ENCODE measurements at regions not wholly inside any gene's neighbourhood (a gene's known extent, or its start where the extent isn't known, plus 50 kb on each side); places are given as distances from the start of the nearest gene placed in this dataset.
"Not testable (repeated sequence)": the region's sequence is repeated elsewhere in the genome, so short reads cannot be mapped to it uniquely, and the experiment has no call there.

GRCh38 chr4:179372242-179372641 is 1930.0 kb upstream of the AGA start:
- H3K9me3 ChIP-seq = no peaks in the 10 kb centered on the region
- DNase-seq (no peak), ATAC-seq (no peak)
- TF ChIP-seq CTCF (IDR thresholded peaks at IDR 0.05) = no peak
- no peak for TF ChIP-seq POLR2A (IDR thresholded peaks at IDR 0.05)
- no peaks in the 10 kb centered on the region for H3K4me1 ChIP-seq
- no peaks in the 10 kb centered on the region for H3K36me3 ChIP-seq (replicated peaks in 1 of 2; ENCODE audit: insufficient read depth in 1 of 2, low read depth in 2 of 2)
- no peak overlapping the region for H3K4me3 ChIP-seq
- WGBS, 2 donors = 32 to 58% methylated on average over 1 of the region's 1 CpG
- intact Hi-C loops (cut with DNase I) = no loop called here
- no peaks in the 10 kb centered on the region for H3K27me3 ChIP-seq
- no peak overlapping the region for H3K27ac ChIP-seq

- ATAC-seq (no peak), DNase-seq (no peak)
- intact Hi-C loops (cut with DNase I) = no loop called here
- Histone ChIP-seq H3K4me1 (no peaks in the 10 kb centered on the region), H3K9me3 (no peaks in the 10 kb centered on the region), H3K27me3 (no peaks in the 10 kb centered on the region), H3K27ac (no peak overlapping the region), H3K36me3 (replicated peaks in 1 of 2; ENCODE audit: insufficient read depth in 1 of 2, low read depth in 2 of 2) (no peaks in the 10 kb centered on the region), H3K4me3 (no peak overlapping the region)
- no peak for TF ChIP-seq CTCF (IDR thresholded peaks at IDR 0.05)
- no peak for TF ChIP-seq POLR2A (IDR thresholded peaks at IDR 0.05)
These were observed 1930.5 kb upstream of the AGA start for GRCh38 chr4:179372746-179373145.

GRCh38 chr4:179378847-179379246 is 1936.6 kb upstream of the AGA start:
- H3K4me1 ChIP-seq; H3K9me3 ChIP-seq; H3K27me3 ChIP-seq; H3K4me3 ChIP-seq; intact Hi-C loops (cut with DNase I); H3K27ac ChIP-seq; DNase-seq; ATAC-seq; H3K36me3 ChIP-seq (replicated peaks in 1 of 2; ENCODE audit: insufficient read depth in 1 of 2, low read depth in 2 of 2): not testable (repeated sequence)
- 74 to 87% methylated on average over 3 of the region's 3 CpGs for WGBS, 2 donors

- DNase-seq (no peak), ATAC-seq (no peak)
- H3K36me3 ChIP-seq (replicated peaks in 1 of 2; ENCODE audit: insufficient read depth in 1 of 2, low read depth in 2 of 2) = no peaks in the 10 kb centered on the region
- H3K9me3 ChIP-seq = no peaks in the 10 kb centered on the region
- no peaks in the 10 kb centered on the region for H3K27me3 ChIP-seq
- intact Hi-C loops (cut with DNase I) = no loop called here
- 72 to 76% methylated on average over 4 of the region's 4 CpGs for WGBS, 2 donors
- H3K27ac ChIP-seq = no peak overlapping the region
- TF ChIP-seq CTCF (IDR thresholded peaks at IDR 0.05) = no peak
- TF ChIP-seq POLR2A (IDR thresholded peaks at IDR 0.05) = no peak
- no peaks in the 10 kb centered on the region for H3K4me1 ChIP-seq
- H3K4me3 ChIP-seq = no peak overlapping the region
These were observed 1950.5 kb upstream of the AGA start for GRCh38 chr4:179392787-179393186.

- Histone ChIP-seq H3K4me1 (no peaks in the 10 kb centered on the region), H3K27ac (no peak overlapping the region), H3K36me3 (replicated peaks in 1 of 2; ENCODE audit: insufficient read depth in 1 of 2, low read depth in 2 of 2) (no peaks in the 10 kb centered on the region), H3K9me3 (no peaks in the 10 kb centered on the region), H3K27me3 (no peaks in the 10 kb centered on the region), H3K4me3 (no peak overlapping the region)
- TF ChIP-seq CTCF (IDR thresholded peaks at IDR 0.05) = no peak
- no peak for TF ChIP-seq POLR2A (IDR thresholded peaks at IDR 0.05)
- 23 to 42% methylated on average over 5 of the region's 5 CpGs for WGBS, 2 donors
- ATAC-seq (no peak), DNase-seq (no peak)
- intact Hi-C loops (cut with DNase I) = no loop called here
These were observed 1956.2 kb upstream of the AGA start for GRCh38 chr4:179398414-179398813.
